CD4-positive, alpha-beta T cell treated with Interleukin-10 for 1 hour (primary cell): ENCODE measurements at regions not wholly inside any gene's neighbourhood (a gene's known extent, or its start where the extent isn't known, plus 50 kb on each side); places are given as distances from the start of the nearest gene placed in this dataset.

Source experiments
- DNase-seq: peaks from one replicate; pipeline ENCODE4 v3.0.0-alpha.2; 2020

DNA sequence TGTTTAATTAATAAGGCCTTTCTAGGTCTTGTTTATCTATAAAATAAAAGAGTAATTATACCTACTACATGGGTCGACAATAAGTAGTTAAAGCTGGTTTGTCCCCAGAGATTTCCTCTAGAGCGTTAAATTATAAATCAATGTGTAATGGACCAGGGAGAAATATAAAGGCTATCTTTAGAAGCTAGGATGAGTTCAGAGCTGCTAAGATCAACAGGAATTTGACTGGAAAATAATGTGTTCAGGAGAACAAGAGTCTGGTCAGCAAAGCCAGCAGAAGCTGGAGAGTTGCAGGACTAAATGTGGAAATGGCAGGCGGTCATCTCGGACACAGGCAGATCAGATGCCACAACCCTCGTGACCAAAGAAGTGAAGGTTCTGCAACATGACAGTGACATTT, 428.8 kb downstream of the EPM2A start:
- DNase-seq: no peak

DNA sequence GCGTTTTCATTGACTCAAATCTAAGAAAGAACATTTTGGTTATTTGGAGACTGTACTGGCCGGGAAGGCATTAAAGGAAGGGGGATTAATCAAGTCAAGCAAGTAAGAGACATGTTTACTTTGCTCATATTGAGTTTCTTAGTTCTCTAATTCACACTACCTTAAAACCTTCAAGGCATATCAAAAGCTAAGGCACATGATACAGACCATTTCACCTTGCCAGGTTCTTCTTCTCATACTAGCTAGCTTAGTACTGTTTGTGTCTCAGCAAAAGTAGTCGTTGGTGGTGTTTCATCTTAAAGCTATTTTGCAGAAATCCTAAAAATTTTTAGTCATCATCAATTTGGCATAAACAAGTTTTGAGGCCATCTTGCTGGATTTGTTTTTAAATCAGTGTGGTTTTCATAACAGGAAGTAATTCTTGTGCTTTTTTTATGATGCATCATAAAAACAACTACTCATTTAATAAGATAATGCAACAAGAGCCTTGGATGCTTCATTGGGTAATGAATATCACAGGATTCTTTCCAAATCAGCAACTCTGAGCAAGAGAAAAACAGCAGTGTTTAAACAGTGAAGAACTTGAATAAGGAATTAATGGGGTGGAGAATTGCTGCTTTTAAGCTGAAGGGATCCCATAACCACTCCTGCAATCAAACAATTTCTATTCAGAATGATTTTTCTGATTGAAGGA, 425.3 kb downstream of the EPM2A start:
- no peak for DNase-seq

DNA sequence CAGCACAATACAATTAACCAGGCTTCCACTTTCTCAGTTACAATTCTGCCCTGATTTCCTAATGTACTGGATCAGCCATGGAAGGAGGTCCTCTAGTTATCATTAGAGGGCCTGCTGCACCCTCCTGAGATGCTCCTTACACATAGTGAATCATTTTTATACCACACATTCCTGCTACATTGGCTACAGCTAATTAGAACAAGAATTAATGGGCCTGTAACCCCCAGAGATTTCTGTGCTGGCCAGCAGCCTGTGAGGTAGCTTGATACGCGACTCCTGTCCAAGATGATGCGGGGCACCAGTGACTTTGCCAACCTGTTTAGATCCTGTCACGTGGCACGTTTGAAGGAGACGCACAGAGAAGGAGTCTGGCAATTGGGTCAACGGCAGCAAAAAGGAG, 422.8 kb downstream of the EPM2A start:
- DNase-seq: no peak

DNA sequence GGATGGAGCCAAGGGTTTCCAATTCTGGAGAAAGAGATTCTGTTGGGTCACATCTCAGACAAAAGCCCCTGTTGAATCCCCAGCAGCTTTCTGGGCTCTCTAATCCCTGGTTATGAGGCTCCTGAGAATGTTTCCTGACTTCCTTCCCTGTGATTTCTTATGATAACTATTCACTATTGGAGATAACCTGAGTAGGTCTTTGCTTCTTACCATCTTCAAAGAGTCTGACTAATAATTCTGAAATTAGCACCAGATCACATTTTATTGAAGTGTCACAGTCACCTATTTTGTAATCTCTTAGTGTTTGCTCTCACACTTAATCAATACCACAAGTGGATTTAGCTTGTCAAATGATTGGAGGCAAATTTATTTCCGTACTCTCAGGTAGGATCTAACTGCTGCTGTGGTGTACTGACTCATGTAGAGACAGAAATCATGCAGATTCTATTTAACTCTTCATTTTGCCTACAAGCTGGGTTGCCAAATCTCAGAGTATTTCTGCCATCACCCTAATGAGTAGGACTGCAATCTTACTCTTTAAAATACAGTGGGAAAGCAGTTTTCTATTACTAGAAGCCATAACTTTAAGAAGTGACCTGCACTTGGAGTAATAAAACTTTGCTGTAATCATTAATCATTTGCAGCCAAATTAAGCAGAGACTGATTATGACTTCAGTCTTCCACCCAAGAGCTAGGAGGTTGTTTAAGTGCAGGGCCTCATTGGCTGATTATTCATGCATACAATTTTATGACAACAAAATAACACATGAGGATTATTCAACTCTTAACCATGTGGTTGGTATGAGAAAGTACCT, 422.1 kb downstream of the EPM2A start:
- DNase-seq: no peak

DNA sequence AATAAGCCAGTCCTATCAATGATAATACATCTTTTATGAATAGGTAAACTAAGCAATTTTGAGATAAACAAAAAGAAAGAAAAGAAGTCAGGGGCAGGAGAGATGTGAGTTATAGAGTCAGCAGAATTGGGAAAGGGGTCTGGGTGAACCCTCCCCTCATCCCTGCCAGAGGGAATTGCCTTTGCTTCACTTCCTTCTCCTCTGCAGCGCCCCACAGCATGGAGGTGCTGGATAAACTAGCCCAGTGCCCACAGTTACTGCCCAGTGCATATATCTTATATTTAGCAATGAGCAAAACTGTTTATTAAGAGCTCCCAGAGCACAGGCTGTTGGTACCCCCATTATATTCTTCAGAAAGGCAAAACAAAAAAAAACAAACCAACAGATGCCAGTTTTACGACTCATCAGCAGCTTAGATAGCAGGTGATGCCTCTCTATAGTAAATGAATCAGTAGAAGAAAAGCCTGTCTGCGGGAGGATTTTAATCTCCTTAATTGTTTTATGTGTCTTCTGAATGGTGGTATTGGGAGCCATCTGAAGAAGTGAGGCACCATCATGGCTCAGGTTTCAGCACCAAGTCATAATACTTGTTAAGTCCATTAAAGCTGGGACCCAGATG, 419.2 kb downstream of the EPM2A start:
- no peak for DNase-seq

DNA sequence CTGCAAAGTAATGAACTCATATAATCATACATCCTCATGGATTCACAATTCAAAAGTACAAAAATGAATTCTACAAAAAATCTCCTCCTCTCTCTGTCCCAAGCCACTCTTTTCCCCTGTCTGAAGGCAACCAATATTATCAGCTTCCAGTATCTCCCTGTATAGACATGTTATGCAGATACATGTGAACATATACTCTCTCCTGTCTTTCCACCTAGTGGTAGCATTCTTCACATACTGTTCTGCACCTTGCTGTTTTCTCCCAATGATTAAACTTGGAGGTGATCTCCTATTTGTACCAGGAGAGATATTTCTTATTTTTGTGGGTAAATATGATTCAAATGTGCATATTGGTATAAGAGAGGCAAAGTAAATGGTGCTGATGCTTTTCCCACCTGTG, 416.4 kb downstream of the EPM2A start:
- no peak for DNase-seq

DNA sequence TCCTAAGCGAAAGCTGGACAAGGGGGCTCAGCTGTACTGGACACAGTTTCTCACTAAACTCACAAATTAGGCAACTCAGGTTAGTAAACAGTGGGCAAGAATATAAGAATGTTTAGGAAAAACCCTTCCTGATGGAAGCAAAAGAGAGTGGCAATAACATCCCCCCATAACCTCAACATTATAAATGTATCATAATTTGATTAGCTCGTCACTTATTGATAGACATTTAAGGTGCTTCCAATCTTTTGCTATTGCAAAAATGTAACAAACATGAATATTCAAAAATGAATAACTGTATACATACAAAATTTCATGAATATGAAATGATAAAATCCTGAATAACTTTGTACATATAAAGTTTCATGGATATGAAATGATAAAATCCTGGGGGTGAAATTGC, 415.7 kb downstream of the EPM2A start:
- DNase-seq: no peak

DNA sequence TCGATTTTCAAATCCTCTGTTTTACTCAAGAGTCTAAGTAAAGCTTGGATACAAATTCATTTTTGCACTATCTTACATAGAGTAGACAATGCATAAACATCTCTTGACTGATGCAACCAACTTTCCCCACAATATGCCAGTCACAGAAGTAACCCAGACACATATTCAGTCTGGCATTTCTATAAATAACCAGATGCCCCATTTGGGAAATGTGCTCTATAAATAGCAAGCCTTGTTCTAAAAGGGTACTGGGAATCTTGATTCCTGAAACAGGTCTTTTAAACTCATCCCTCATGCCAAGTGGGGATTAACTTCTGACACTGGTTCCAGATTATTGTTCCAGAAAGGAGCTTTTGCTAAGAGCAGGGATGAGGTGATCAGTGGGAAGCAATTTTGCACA, 411.7 kb downstream of the EPM2A start:
- DNase-seq: no peak

DNA sequence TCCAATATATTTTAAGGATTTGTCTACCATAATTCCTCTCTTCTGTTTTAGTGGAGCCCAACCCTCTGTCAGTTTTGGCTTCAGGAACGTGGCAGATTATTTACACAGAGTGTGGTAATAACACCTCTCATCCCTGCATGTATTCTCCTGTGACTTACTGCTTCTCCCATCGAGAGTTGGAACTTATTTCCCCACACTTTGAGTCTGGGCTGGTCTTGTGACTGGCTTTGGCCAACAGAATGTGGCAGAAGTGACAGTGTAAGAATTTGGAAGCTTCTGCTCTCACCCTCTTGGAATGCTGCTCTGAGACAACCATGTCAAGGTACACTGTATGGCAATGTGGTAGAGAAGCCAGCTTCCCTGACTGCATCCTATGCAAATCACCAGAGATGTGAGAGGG, 407.7 kb downstream of the EPM2A start:
- no peak for DNase-seq

DNA sequence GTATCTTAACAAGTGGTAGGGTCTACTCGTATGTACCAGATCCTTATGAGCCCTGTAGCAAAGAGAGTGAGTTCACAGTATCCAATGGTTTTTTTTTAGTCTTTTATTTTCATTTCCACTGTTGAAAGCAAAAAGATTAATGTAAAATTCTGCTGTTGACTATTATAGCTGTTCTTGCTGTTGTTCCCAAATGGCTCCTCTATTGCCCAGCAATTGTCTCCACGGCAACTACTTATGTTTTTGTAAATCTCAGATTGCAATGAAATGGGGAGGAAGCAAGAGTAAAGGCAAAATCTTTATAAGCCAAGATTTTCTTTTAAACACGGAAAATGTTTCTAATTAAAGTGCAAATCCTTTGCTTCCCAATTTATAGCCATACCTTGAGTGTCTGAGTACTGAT, 406.1 kb downstream of the EPM2A start:
- DNase-seq: no peak

DNA sequence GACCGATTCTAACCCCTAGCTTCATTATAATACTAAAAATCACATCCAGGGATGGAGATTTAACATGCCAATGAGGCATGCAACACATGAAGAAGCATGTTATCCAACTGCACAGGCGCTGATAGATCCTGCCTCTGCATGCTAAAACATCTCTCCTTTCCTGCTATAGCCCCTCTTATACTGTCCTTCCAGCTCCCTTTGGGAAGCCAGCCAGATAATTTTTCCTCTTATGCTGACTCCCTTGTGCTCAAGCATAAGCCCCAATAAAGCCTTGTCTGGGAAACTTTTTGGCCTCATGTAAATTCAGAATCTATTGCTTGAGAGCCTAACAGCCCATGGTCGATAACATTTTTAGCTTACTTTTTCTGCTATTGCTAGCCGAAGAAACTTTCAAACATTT, 404.3 kb downstream of the EPM2A start:
- DNase-seq: no peak

DNA sequence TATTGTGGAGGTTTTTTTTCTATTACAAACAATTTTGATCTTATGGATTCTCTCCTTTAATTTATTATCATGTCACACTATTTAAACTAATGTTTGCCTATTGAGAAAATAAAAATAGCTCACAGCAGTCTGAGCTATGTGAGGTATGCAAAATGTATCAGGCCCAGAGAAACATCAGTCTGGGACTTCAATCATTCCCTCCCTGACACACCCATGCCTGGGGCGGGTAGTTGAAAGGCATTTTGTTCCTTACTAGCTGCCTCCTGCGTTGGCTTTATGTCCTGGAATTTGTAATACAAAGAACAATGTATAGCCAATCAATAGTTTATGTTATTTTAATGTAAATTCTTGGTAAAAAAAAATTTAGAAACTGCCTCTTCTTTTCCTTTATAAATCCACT, 403.3 kb downstream of the EPM2A start:
- DNase-seq: no peak

DNA sequence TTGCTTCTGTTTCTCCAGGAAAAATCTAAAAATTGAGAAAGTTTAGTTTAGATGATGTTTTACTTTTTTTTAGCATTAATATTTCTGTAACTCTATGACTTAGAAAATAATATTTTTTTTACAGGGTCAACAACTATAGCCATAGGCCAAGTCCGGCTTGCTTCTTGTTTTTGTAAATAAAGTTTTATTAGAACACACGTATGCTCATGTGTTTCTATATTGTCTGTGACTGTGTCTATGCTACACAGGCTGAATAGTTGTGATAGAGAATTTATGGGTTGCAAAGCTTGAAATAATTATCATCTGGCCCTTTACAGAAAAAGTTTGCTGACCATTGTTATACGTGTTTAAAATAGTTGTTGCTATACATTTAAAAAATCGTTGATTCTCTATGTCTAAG, 399.2 kb downstream of the EPM2A start:
- DNase-seq: no peak

DNA sequence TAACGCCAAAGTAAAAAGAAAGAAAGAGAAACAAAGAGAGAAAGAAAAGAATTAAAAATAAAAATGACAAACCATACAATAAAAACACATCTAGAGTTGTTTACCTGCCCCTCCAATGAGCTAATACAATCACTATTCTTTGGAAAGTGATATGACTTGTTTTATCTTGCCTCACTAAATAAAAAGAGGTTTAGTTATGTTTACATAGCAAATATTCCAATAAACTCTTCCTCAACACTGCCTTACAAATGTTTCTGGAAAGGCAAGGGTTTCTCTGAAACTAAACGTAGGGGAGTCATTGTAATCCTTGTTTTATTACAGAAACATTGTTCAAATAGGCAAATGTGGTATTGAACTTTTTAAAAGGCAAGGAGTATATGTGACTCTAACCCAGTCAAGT, 396.2 kb downstream of the EPM2A start:
- DNase-seq: no peak

DNA sequence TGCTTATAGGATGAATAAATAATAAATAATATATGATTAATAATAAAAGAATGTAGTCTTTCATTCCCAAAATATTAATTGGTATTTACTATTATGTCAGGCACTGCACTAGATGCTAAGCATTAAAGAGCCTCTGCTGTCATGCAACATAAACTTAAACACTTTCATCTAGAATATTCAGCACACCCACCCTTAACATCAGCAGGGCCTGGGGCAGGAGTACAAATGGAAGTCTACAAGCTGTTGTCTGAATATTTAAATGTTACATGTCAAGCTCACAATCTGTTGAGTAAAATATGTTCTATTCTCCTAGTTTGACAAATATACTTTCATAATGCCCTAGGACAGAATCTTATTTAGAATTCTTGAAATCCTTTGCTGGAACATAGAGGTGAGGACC, 395.1 kb downstream of the EPM2A start:
- no peak for DNase-seq

DNA sequence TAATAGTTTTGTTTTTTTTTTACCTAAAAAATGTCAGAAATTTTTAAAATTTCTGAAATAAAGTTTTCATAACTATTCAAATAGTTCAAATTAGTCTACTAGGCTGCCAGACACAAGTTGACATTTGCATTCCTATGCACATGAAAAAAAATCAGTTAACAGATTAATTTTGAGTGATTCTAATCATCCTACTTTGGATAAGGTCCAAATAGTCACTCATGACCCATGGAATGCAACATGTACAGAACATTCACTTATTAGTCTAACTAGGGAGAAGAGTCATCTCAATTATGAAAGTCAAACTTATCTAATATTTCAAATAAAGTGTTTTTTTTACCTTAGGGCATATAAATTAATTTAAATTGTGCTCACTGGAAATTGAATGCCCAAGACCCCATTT, 390.2 kb downstream of the EPM2A start:
- DNase-seq: no peak

DNA sequence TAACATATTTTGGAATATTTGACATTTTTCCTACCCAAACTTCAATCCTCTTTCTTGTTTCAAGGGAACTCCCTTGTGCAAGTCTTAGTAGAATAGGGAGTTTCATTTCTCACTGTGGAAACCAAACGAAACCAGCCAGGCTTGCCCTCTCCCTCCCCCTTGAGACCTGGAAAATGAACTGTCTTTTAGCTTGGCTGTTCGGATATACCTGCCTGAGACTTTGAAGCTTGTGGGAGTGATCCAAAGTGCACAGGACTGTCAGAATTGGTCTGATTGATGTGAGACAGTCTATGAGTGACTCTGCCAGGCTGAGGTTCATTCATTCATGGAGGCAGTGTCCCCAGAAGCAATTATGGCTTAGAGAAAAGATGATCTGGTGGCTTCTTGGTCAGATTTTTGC, 388.1 kb downstream of the EPM2A start:
- no peak for DNase-seq

DNA sequence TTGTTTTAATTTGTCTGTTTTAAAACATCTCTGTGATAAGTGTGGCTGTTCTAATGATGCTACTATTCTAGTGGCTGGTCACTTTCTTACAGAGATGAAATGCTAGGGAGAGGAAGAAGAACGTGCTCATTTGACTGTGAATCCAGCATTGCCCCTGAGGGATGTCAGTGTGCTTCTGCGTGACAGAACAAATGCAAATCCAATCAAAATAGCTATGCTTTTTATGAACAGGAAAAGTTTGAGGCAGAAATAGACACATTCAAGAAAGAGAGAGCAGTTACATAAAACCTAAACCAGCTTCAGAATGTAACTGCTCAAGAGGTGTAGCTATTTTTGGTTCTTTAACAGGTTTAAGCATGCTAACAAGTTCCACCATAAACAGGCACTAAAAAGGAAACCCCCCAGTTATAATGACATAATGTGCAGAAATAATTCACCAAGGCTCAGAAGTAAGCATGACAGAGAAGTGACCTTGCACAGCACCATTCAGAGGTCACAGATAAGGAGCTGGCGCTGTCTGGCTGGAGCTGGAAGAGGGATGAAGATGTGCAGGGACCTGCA, 385.3 kb downstream of the EPM2A start:
- no peak for DNase-seq

DNA sequence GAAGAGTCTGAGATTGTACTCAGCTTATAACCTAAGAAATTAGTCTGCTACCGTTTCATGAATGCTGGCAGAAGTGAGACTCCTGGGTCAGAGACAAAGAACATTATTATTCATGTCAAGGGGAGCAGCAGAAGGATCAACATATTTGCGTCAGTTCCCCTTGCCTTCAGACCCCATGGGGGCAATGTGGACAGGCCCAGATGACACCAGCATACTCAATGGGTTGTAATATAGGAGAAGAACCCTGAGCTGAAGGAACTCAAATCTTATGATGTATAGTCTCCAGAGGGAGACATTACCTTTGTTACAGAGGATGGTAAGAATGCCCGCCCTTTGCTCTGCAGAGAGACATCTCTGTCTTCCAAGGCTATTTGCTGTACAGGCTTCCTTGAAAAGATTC, 384.4 kb downstream of the EPM2A start:
- DNase-seq: no peak

DNA sequence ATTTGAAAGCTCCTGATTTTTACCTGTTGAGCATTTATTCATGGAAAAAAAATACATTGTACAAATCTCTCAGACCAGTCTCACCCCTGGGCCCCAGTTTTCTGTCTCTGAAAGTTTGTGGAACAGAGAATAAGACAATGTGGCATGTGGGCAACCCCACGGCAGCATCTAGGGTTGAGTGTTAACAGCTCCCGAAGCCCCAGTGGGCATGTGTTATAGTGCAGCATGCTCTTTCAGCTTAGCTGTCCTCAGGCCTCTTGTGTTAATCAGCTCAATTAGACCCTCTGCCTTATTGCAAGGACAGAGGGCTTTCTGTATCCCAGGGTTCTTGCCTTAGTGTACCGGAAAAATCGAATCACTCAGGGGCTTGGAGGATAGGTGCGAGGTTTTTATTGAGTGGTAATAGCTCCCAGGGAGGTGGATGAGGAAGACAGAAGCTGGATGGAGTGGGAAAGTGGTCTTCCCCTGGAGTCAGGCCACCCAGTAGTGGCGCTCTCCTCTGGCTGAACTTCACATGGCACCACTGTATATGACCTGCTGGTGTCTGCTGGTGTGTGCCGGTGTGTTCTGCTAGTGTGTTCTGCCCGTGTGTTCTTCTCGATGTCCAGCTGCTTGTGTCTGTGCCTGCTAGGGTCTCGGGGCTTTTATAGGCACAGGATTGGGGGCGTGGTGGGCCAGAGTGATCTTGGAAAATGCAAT, 382.8 kb downstream of the EPM2A start:
- DNase-seq: no peak

DNA sequence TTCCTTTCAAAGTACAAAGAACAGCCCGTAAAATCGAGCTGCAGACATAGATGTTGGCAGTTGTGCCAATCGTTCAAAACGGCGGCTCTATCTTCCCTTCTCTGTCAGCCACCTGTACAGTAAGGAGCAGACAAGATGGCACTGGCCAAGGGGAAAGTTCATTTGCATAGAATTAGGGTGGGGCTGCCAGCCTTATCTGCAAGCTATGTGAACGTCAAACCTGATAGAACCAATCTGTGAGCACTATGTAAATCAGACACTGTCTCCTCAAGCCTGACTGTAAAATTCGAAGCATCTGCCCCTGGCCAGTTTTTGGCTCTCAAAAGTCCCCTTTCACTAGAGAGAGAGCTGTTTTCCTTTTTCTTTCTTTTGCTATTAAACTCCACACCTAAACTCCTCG, 374.5 kb downstream of the EPM2A start:
- no peak for DNase-seq

DNA sequence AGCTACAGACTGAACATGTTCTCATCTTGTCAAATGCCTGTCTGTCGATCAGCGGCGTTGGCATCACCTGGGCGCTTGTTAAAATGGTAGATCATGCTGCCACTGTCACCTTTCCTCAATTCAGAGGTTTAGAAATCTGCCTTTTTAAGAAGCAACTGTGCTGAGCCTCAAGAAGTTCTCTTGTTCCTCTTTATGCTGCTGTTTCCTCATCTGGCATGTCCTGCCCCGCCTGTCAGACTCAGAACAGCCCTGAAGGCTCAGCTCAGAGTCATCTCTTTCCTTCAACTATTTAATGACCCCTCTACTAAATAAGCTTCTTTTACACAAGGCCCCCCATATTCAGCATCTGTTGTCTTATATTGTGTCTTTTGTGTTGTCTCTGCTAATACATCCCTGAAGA, 368.2 kb downstream of the EPM2A start:
- DNase-seq: no peak

DNA sequence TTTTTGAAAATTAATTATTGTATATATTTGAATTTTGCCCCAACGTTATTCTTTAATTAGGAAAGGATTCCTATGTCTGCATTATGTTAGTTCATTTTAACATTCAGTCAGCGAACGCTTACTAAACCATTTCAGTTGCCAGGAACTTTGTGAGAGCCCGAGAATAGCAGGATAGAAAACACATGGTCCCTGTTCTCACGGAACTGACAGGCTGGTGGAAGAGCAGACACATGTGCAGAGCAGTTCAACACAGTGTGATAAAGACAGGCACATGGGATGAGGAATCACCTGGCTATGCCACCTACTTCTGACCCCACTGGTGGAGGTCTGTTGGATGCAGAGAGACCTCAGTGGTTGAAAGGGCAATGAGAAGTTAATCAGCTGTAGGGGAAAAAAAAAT, 367.2 kb downstream of the EPM2A start:
- DNase-seq: no peak
